ENCODE measurements at regions not wholly inside any gene's neighbourhood (a gene's known extent, or its start where the extent isn't known, plus 50 kb on each side); places are given as distances from the start of the nearest gene placed in this dataset.

DNA sequence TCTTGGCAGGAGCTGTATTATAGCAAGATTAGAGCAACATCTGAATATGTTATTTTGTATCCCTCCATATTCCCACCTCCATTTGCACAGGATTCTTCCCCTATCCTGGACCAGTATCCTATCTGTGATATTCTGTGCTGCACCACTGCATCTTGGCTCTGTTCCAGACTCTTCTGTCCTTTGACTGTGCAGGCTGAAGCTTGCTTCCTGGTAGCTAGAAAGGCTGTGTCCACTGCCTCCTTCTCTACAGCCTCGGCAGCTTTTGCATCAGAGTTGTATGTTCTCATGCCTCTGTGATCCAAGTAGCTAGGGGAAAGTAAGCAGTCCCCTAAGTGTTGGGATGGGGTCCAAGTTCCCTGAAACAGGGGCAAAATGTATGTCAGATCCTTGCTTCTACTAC lies 104.1 kb downstream of the GAS1 start:
- no peak for ATAC-seq (ENCODE audit: low read depth)
- TF ChIP-seq, protein P1, sequence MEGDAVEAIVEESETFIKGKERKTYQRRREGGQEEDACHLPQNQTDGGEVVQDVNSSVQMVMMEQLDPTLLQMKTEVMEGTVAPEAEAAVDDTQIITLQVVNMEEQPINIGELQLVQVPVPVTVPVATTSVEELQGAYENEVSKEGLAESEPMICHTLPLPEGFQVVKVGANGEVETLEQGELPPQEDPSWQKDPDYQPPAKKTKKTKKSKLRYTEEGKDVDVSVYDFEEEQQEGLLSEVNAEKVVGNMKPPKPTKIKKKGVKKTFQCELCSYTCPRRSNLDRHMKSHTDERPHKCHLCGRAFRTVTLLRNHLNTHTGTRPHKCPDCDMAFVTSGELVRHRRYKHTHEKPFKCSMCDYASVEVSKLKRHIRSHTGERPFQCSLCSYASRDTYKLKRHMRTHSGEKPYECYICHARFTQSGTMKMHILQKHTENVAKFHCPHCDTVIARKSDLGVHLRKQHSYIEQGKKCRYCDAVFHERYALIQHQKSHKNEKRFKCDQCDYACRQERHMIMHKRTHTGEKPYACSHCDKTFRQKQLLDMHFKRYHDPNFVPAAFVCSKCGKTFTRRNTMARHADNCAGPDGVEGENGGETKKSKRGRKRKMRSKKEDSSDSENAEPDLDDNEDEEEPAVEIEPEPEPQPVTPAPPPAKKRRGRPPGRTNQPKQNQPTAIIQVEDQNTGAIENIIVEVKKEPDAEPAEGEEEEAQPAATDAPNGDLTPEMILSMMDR (IDR thresholded peaks at IDR 0.05): no peak
- no peak for DNase-seq
- H3K27me3 Mint-ChIP-seq: no peaks in the 10 kb centered on the region
- H3K4me1 Mint-ChIP-seq: no peaks in the 10 kb centered on the region
- no peak overlapping the region for H3K27ac Mint-ChIP-seq
- no peaks in the 10 kb centered on the region for H3K9me3 Mint-ChIP-seq
- no peaks in the 10 kb centered on the region for H3K36me3 Mint-ChIP-seq (ENCODE audit: low read depth)
- no peak overlapping the region for H3K4me3 Mint-ChIP-seq
- POLR2A ChIA-PET: no interaction called here
- CTCF ChIA-PET: no interaction called here
- intact Hi-C loops (cut with micrococcal nuclease): no loop called here

- no peaks in the 10 kb centered on the region for H3K9me3 Mint-ChIP-seq
Observed at GRCh38 chr9:86842573-86842972, 104.7 kb downstream of the GAS1 start.

DNA sequence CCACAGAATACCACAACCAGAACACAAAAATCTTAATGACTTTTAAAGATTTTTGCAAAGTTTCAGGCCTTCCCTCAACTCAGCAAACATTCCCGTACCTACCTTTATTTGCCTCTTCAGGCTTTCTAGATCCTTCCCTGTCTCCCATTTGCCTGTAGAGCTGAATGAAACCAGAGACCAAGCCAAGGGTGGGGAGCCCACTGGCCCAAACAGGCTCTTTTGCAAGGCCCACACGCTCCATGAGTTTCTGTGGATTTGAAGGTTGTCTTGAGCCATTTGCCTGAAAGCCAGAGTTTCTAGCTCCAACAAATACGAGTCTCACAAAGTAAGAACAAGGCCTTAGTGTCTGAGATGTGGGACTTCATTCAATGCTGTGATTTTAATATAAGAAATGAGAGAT lies 107.8 kb downstream of the GAS1 start:
- Mint-ChIP-seq H3K4me3 (no peak overlapping the region), H3K4me1 (no peaks in the 10 kb centered on the region), H3K36me3 (ENCODE audit: low read depth) (no peaks in the 10 kb centered on the region), H3K9me3 (no peaks in the 10 kb centered on the region), H3K27ac (no peak overlapping the region), H3K27me3 (peaks cover 1% of the 10 kb centered on the region)
- no peak for ATAC-seq (ENCODE audit: low read depth)
- ChIA-PET POLR2A (no interaction called here), CTCF (no interaction called here)
- no peak for DNase-seq
- TF ChIP-seq, protein P1 (IDR thresholded peaks at IDR 0.05): no peak
- intact Hi-C loops (cut with micrococcal nuclease): no loop called here

More at GRCh38 chr9:86842573-86842972, 104.7 kb downstream of the GAS1 start:
- POLR2A ChIA-PET: no interaction called here
- TF ChIP-seq, protein P1 (IDR thresholded peaks at IDR 0.05): no peak
- Mint-ChIP-seq H3K4me3 (no peak overlapping the region), H3K27ac (no peak overlapping the region), H3K36me3 (ENCODE audit: low read depth) (no peaks in the 10 kb centered on the region), H3K27me3 (no peaks in the 10 kb centered on the region), H3K4me1 (no peaks in the 10 kb centered on the region)
- ATAC-seq (ENCODE audit: low read depth) (no peak), DNase-seq (no peak)
- CTCF ChIA-PET: no interaction called here
- intact Hi-C loops (cut with micrococcal nuclease): no loop called here

- DNase-seq (no peak), ATAC-seq (ENCODE audit: low read depth) (no peak)
- peaks cover 1% of the 10 kb centered on the region for H3K27me3 Mint-ChIP-seq
- no peaks in the 10 kb centered on the region for H3K36me3 Mint-ChIP-seq (ENCODE audit: low read depth)
- ChIA-PET CTCF (no interaction called here), POLR2A (no interaction called here)
- H3K27ac Mint-ChIP-seq: no peak overlapping the region
- H3K9me3 Mint-ChIP-seq: no peaks in the 10 kb centered on the region
- intact Hi-C loops (cut with micrococcal nuclease): no loop called here
- H3K4me1 Mint-ChIP-seq: no peaks in the 10 kb centered on the region
- TF ChIP-seq, protein P1 (IDR thresholded peaks at IDR 0.05): no peak
- no peak overlapping the region for H3K4me3 Mint-ChIP-seq
Observed at GRCh38 chr9:86838519-86839497, 108.5 kb downstream of the GAS1 start.

DNA sequence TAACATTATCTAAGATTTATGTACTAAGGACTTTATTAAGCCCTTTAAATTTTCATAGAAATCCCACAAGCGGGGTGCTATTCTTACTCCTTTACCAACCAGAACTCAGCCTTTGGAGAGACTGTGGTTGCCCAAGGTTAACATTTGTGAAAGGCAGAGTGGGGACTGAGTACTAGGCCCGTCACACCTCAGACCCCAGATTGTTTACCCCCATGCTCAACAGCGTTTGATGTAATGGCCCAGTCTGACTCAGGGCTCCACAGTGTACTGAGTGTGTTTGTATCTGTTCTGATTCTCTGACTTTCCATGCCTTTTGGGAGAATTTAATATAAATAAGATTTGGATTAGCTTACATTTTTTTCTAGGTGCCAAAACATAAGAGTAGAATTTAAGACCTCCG lies 110.0 kb downstream of the GAS1 start:
- H3K36me3 Mint-ChIP-seq (ENCODE audit: low read depth): no peaks in the 10 kb centered on the region
- no peak overlapping the region for H3K4me3 Mint-ChIP-seq
- H3K4me1 Mint-ChIP-seq: no peaks in the 10 kb centered on the region
- peaks cover 1% of the 10 kb centered on the region for H3K27me3 Mint-ChIP-seq
- DNase-seq (no peak), ATAC-seq (ENCODE audit: low read depth) (no peak)
- intact Hi-C loops (cut with micrococcal nuclease): no loop called here
- H3K9me3 Mint-ChIP-seq: no peaks in the 10 kb centered on the region
- ChIA-PET CTCF (no interaction called here), POLR2A (no interaction called here)
- H3K27ac Mint-ChIP-seq: no peak overlapping the region
- TF ChIP-seq, protein P1 (IDR thresholded peaks at IDR 0.05): no peak
